GM12891 (cell line): ENCODE measurements at regions not wholly inside any gene's neighbourhood (a gene's known extent, or its start where the extent isn't known, plus 50 kb on each side); places are given as distances from the start of the nearest gene placed in this dataset.

Experiments used
- PAX5 ChIP-seq: IDR thresholded peaks from 2 replicates; pipeline ENCODE4 v1.6.1; 2011; ENCODE audit warnings: low read length, moderate library complexity, mild to moderate bottlenecking; ENCODE audit not compliant: insufficient read depth, severe bottlenecking
- POLR2A ChIP-seq: IDR thresholded peaks from 2 replicates; pipeline ENCODE4 v1.6.1; 2011; ENCODE audit warnings: low read depth, low read length, control low read depth
- POLR2AphosphoS5 ChIP-seq: IDR thresholded peaks from 2 replicates; pipeline ENCODE4 v1.6.1; 2011; ENCODE audit warnings: low read depth, low read length, control low read depth
- POU2F2 ChIP-seq: IDR thresholded peaks from 2 replicates; pipeline ENCODE4 v1.6.1; 2011; ENCODE audit warnings: low read depth, mild to moderate bottlenecking, control low read depth, low read length, moderate library complexity
- SPI1 ChIP-seq: IDR thresholded peaks from 2 replicates; pipeline ENCODE4 v1.6.1; 2011; ENCODE audit warnings: low read depth, low read length, control low read depth
- TAF1 ChIP-seq: IDR thresholded peaks from 2 replicates; pipeline ENCODE4 v1.6.1; 2011; ENCODE audit warnings: low read depth, low read length, control low read depth

DNA sequence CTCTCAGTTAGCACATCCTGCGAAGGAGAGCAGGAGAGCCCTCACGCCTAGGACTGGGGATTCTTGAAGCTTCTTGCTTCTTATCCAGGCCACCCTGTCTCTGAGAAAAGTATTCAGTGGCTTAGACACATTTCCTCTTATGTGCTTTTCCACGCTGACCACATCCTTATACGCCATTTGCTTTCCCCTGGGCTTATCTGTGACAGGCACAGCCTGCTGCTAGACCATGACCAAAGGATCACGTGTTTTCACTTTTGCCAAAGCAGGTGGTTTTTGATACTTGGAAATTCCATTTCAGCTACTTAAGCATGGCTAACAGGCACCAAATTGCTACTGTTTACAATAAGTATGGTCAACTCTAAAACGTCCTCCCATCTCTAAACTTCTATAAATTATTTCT, 587.4 kb downstream of the AACS start:
- TF ChIP-seq POLR2A (no peak), TAF1 (no peak), PAX5 (no peak), POLR2AphosphoS5 (no peak), POU2F2 (no peak), SPI1 (no peak)
